Left lung (tissue), 4 donors: ENCODE measurements at regions not wholly inside any gene's neighbourhood (a gene's known extent, or its start where the extent isn't known, plus 50 kb on each side); places are given as distances from the start of the nearest gene placed in this dataset.
A peak's percentile ranks its signal among the peaks of the same experiment; 100 is the strongest.

Experiments
- ATAC-seq: fragments of 200-7000 bp; cut with Tn5 transposase; one replicate; pipeline ENCODE4 v1.9.1; 2020; ENCODE audit warnings: moderate library complexity
- DNase-seq, 4 donors: peaks; one replicate each; pipeline ENCODE4 v3.0.0-alpha.2; 2013 to 2020
- H3K27ac ChIP-seq, 2 donors: fragments of 200-600 bp; sonication (generic) in 1 of 2; one replicate each; pipeline versions ENCODE4 v1.5.0 to v1.8.0; 2020 to 2021
- H3K27me3 ChIP-seq, 2 donors: fragments of 200-600 bp; sonication (generic) in 1 of 2; one replicate each; pipeline versions ENCODE4 v1.5.0 to v1.8.0; 2020 to 2021
- H3K36me3 ChIP-seq, 2 donors: fragments of 200-600 bp; sonication (generic) in 1 of 2; one replicate each; pipeline versions ENCODE4 v1.5.0 to v1.8.0; 2020 to 2021
- H3K4me1 ChIP-seq, 2 donors: fragments of 200-600 bp; one replicate each; pipeline ENCODE4 v1.8.0; 2021
- H3K4me3 ChIP-seq, 2 donors: fragments of 200-600 bp; sonication (generic) in 1 of 2; one replicate each; pipeline versions ENCODE4 v1.5.0 to v1.8.0; 2020 to 2021; ENCODE audit warnings: mild to moderate bottlenecking in 1 of 2
- H3K9me3 ChIP-seq, 2 donors: fragments of 200-600 bp; sonication (generic) in 1 of 2; one replicate each; pipeline versions ENCODE4 v1.5.0 to v1.8.0; 2020 to 2021
- CTCF ChIP-seq, 2 donors: fragments of 200-600 bp; sonication (generic) in 1 of 2; IDR thresholded peaks; one replicate each; pipeline versions ENCODE4 v1.5.0 to v1.8.0; 2021; ENCODE audit warnings: antibody characterized with exemption in 2 of 2
- intact Hi-C, 2 donors: fragments of 100-400 bp; cut with DNase I; formaldehyde crosslinking; loops; one replicate each; pipeline versions ENCODE4 v1.11.2 to v1.14.2; 2022
- donor health status: DM: no; HTN: yes; CAD: no.
- donor health status: DM: no; HTN: no; CAD: no.

DNA sequence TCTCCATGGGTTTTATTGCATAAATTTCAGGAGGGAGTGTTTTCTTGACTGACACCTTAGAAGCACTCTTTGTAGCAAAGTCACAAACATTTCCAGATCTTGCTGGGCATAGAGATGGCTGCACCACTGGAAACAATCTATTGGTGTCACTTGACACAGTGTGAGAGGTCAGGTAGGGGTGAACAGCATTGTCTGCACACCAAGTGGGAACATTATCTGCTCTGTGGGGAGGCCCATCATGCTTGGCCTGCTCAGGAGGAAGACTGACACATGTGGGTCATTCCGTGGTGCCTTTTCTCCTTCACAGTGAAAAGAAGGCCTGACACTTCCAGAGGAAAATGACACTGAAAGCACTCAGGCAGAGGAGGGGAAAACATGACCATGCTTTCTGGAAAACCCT, 149.9 kb upstream of the GALNT15 start:
- H3K9me3 ChIP-seq = no peaks in the 10 kb centered on the region
- intact Hi-C loops = no loop called here
- TF ChIP-seq CTCF (IDR thresholded peaks at IDR 0.05) = no peak
- no peaks in the 10 kb centered on the region for H3K36me3 ChIP-seq
- DNase-seq (no peak), ATAC-seq (no peak)
- no peak overlapping the region for H3K4me3 ChIP-seq
- no peaks in the 10 kb centered on the region for H3K27me3 ChIP-seq
- no peaks in the 10 kb centered on the region for H3K4me1 ChIP-seq
- H3K27ac ChIP-seq = no peak overlapping the region

DNA sequence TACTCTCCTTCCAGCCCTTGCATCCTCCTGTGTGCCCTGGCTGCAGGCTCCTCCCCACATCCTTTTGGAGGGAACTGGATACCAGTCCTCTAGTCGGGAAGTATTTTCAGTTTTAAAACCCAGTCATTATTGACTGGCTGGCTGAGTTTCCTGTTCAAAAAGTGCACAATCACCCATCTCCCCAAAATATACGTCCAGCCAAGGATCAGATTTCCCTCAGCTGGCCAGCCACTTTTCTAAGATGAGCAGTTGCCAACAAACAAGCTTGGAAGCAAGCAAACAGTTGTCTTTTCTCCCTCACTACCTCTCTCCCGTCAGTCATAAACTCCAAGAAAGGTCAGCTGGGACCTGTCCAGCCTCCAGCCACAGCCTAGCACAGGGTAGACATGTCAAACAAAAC, 147.7 kb upstream of the GALNT15 start:
- peak in 1 of 4 donors; percentile 13 for DNase-seq
- no peak overlapping the region for H3K27ac ChIP-seq
- TF ChIP-seq CTCF (IDR thresholded peaks at IDR 0.05) = no peak
- H3K27me3 ChIP-seq = no peaks in the 10 kb centered on the region
- H3K4me1 ChIP-seq = no peaks in the 10 kb centered on the region
- intact Hi-C loops = no loop called here
- H3K4me3 ChIP-seq = no peak overlapping the region
- ATAC-seq = no peak
- no peaks in the 10 kb centered on the region for H3K9me3 ChIP-seq
- no peaks in the 10 kb centered on the region for H3K36me3 ChIP-seq

- H3K36me3 ChIP-seq = no peaks in the 10 kb centered on the region
- intact Hi-C loops = no loop called here
- ATAC-seq (no peak), DNase-seq (no peak)
- TF ChIP-seq CTCF (IDR thresholded peaks at IDR 0.05) = no peak
- H3K4me3 ChIP-seq = no peak overlapping the region
- no peaks in the 10 kb centered on the region for H3K27me3 ChIP-seq
- no peaks in the 10 kb centered on the region for H3K4me1 ChIP-seq
- H3K27ac ChIP-seq = no peak overlapping the region
- H3K9me3 ChIP-seq = no peaks in the 10 kb centered on the region
Measured at GRCh38 chr3:16028604-16029003, 145.9 kb upstream of the GALNT15 start.

GRCh38 chr3:16030342-16030741, 144.1 kb upstream of the GALNT15 start:
- ATAC-seq (no peak), DNase-seq (no peak)
- no peaks in the 10 kb centered on the region for H3K36me3 ChIP-seq
- no peaks in the 10 kb centered on the region for H3K9me3 ChIP-seq
- no peak for TF ChIP-seq CTCF (IDR thresholded peaks at IDR 0.05)
- no peaks in the 10 kb centered on the region for H3K27me3 ChIP-seq
- no peak overlapping the region for H3K27ac ChIP-seq
- no peak overlapping the region for H3K4me3 ChIP-seq
- no peaks in the 10 kb centered on the region for H3K4me1 ChIP-seq
- intact Hi-C loops = no loop called here

GRCh38 chr3:16031434-16031833, 143.0 kb upstream of the GALNT15 start:
- TF ChIP-seq CTCF (IDR thresholded peaks at IDR 0.05) = no peak

More at GRCh38 chr3:16031434-16031833, 143.0 kb upstream of the GALNT15 start:
- no peaks in the 10 kb centered on the region for H3K27me3 ChIP-seq
- intact Hi-C loops = no loop called here
- H3K4me1 ChIP-seq = no peaks in the 10 kb centered on the region
- H3K36me3 ChIP-seq = no peaks in the 10 kb centered on the region
- H3K27ac ChIP-seq = no peak overlapping the region
- DNase-seq (no peak), ATAC-seq (no peak)
- H3K9me3 ChIP-seq = no peaks in the 10 kb centered on the region
- H3K4me3 ChIP-seq = no peak overlapping the region
